Transverse colon (tissue), 4 donors: ENCODE measurements at regions not wholly inside any gene's neighbourhood (a gene's known extent, or its start where the extent isn't known, plus 50 kb on each side); places are given as distances from the start of the nearest gene placed in this dataset.

Experiments used
- CTCF ChIP-seq, 5 experiments: fragments of 200-600 bp in 3 of 5; fragments of 450-650 bp in 2 of 5; sonication (generic) in 3 of 5; IDR thresholded peaks; 1 replicate in 2 of 5; 2 replicates in 3 of 5; pipeline ENCODE4 v1.5.1; 2016 to 2017; ENCODE audit warnings: antibody characterized with exemption in 5 of 5, inconsistent platforms in 3 of 5, mild to moderate bottlenecking in 2 of 5, moderate library complexity in 1 of 5
- EP300 ChIP-seq: sonication (generic); formaldehyde crosslinking; IDR thresholded peaks from one replicate; pipeline ENCODE4 v1.6.1; 2017; ENCODE audit warnings: antibody characterized with exemption, low read depth
- POLR2A ChIP-seq: fragments of 450-650 bp; IDR thresholded peaks from one replicate; pipeline ENCODE4 v1.6.1; 2016; ENCODE audit warnings: antibody characterized with exemption, mild to moderate bottlenecking, moderate library complexity
- POLR2AphosphoS5 ChIP-seq, 3 donors: sonication (generic); formaldehyde crosslinking; IDR thresholded peaks; one replicate each; pipeline ENCODE4 v1.6.1; 2016; ENCODE audit warnings: antibody characterized with exemption in 3 of 3

- no peak for TF ChIP-seq CTCF (IDR thresholded peaks at IDR 0.05)
- no peak for TF ChIP-seq EP300
- no peak for TF ChIP-seq POLR2AphosphoS5 (IDR thresholded peaks at IDR 0.05)
- TF ChIP-seq POLR2A = no peak
Observed at GRCh38 chr13:66128201-66128600, 1101.9 kb downstream of the PCDH9 start.
